PC-3 (cell line): ENCODE measurements at regions not wholly inside any gene's neighbourhood (a gene's known extent, or its start where the extent isn't known, plus 50 kb on each side); places are given as distances from the start of the nearest gene placed in this dataset.

Experiments
- ATAC-seq: fragments of 200-7000 bp; cut with Tn5 transposase; 2 replicates; pipeline ENCODE4 v1.9.1; 2020; ENCODE audit warnings: mild to moderate bottlenecking, moderate library complexity
- BruUV-seq: library from RNA; stranded (reverse); fragments of 400-500 nt; replicated peaks from 2 replicates; lab custom pipeline; 2021; lab: Mats Ljungman, UMichigan
- CTCF ChIA-PET: fragments of 300-600 bp; sonication (Branson Sonifier 250); formaldehyde crosslinking; loops from one replicate; lab custom pipeline; 2022; ENCODE audit warnings: antibody characterized with exemption; lab: Charles Lee
- POLR2A ChIA-PET: fragments of 300-600 bp; sonication (Branson Sonifier 250); formaldehyde crosslinking; loops from one replicate; lab custom pipeline; 2022; ENCODE audit warnings: antibody characterized with exemption; ENCODE audit not compliant: unreplicated experiment; lab: Charles Lee
- DNase-seq: peaks from one replicate; pipeline ENCODE4 v3.0.0-alpha.2; 2015
- H2AFZ ChIP-seq: fragments of 300-600 bp; sonication (generic); 2 replicates; pipeline ENCODE4 v1.6.0; 2016; ENCODE audit warnings: antibody characterized with exemption, low read length
- H3F3A ChIP-seq: fragments of 300-600 bp; sonication (generic); one replicate; pipeline ENCODE4 v1.6.0; 2017; ENCODE audit warnings: antibody characterized with exemption, low read length, control low read depth, mild to moderate bottlenecking; ENCODE audit not compliant: unreplicated experiment
- H3K27ac ChIP-seq: fragments of 300-600 bp; sonication (generic); 2 replicates; pipeline ENCODE4 v1.5.1; 2016; ENCODE audit warnings: mild to moderate bottlenecking, low read length
- H3K27me3 ChIP-seq: fragments of 300-600 bp; sonication (generic); 2 replicates; pipeline ENCODE4 v1.6.1; 2016; ENCODE audit warnings: low read length, mixed read lengths
- H3K36me3 ChIP-seq: fragments of 300-600 bp; sonication (generic); 2 replicates; pipeline ENCODE4 v1.6.1; 2016; ENCODE audit warnings: low read depth, mixed run types, low read length, mixed read lengths
- H3K4me1 ChIP-seq: fragments of 300-600 bp; sonication (generic); 2 replicates; pipeline ENCODE4 v1.5.1; 2016; ENCODE audit warnings: low read length; ENCODE audit not compliant: insufficient read depth
- H3K4me2 ChIP-seq: fragments of 300-600 bp; sonication (generic); 2 replicates; pipeline ENCODE4 v1.6.0; 2016; ENCODE audit warnings: low read length
- H3K4me3 ChIP-seq: fragments of 300-600 bp; sonication (generic); 2 replicates; pipeline ENCODE4 v1.5.1; 2016; ENCODE audit warnings: mild to moderate bottlenecking, low read length, mixed read lengths
- H3K79me2 ChIP-seq: fragments of 300-600 bp; sonication (generic); 2 replicates; pipeline ENCODE4 v1.6.1; 2017; ENCODE audit warnings: low read length, mixed read lengths
- H3K9ac ChIP-seq: fragments of 300-600 bp; sonication (generic); 2 replicates; pipeline ENCODE4 v1.6.0; 2016; ENCODE audit warnings: mild to moderate bottlenecking, low read length
- H3K9me2 ChIP-seq: fragments of 300-600 bp; sonication (generic); replicated peaks from 2 replicates; pipeline ENCODE4 v1.6.1; 2016; ENCODE audit warnings: mixed run types, low read length, mixed read lengths
- H3K9me3 ChIP-seq: fragments of 300-600 bp; sonication (generic); 2 replicates; pipeline ENCODE4 v1.6.1; 2016; ENCODE audit warnings: low read length, mixed read lengths
- H4K20me1 ChIP-seq: fragments of 300-600 bp; sonication (generic); 2 replicates; pipeline ENCODE4 v1.6.1; 2016; ENCODE audit warnings: low read length, mixed read lengths
- CTCF ChIP-seq: fragments of 300-600 bp; sonication (generic); conservative IDR thresholded peaks from 2 replicates; pipeline ENCODE4 v1.5.1; 2017; ENCODE audit warnings: antibody characterized with exemption, low read depth, mild to moderate bottlenecking, low read length
- EZH2 ChIP-seq: fragments of 300-600 bp; sonication (generic); IDR thresholded peaks from one replicate; pipeline ENCODE4 v1.6.1; 2017; ENCODE audit warnings: antibody characterized with exemption, mild to moderate bottlenecking, low read length; ENCODE audit not compliant: unreplicated experiment
- EZH2phosphoT487 ChIP-seq: fragments of 300-600 bp; sonication (generic); IDR thresholded peaks from 2 replicates; pipeline ENCODE4 v1.6.1; 2018; ENCODE audit warnings: mild to moderate bottlenecking, antibody characterized with exemption, low read length, borderline replicate concordance
- intact Hi-C: fragments of 100-400 bp; cut with micrococcal nuclease; formaldehyde crosslinking; loops from 2 replicates; pipeline ENCODE4 v1.9.0; 2023

- CTCF ChIA-PET: no interaction called here
- intact Hi-C loops: no loop called here
- BruUV-seq: no TSS peak
These were observed 160.6 kb upstream of the SOX1 start for GRCh38 chr13:111906306-111906705.

GRCh38 chr13:111906816-111907215 is 160.1 kb upstream of the SOX1 start:
- no peak for ATAC-seq
- CTCF ChIA-PET: no interaction called here

More at GRCh38 chr13:111906306-111906705, 160.6 kb upstream of the SOX1 start:
- Histone ChIP-seq H2AFZ (no peak overlapping the region), H3K4me3 (no peak overlapping the region), H3K4me2 (no peak overlapping the region), H3K9me3 (no peaks in the 10 kb centered on the region), H3K9me2 (no peaks in the 10 kb centered on the region), H3F3A (no peaks in the 10 kb centered on the region), H3K27me3 (peaks cover 9% of the 10 kb centered on the region), H3K9ac (no peak overlapping the region), H4K20me1 (no peaks in the 10 kb centered on the region), H3K27ac (no peak overlapping the region), H3K79me2 (no peaks in the 10 kb centered on the region), H3K4me1 (no peaks in the 10 kb centered on the region), H3K36me3 (no peaks in the 10 kb centered on the region)
- ATAC-seq (no peak), DNase-seq (no peak)
- POLR2A ChIA-PET: no interaction called here
- TF ChIP-seq EZH2phosphoT487 (no peak), CTCF (no peak)

More at GRCh38 chr13:111906816-111907215, 160.1 kb upstream of the SOX1 start:
- H3K36me3 ChIP-seq: no peaks in the 10 kb centered on the region
- DNase-seq: no peak
- H3K4me2 ChIP-seq: no peak overlapping the region
- H3K9me3 ChIP-seq: no peaks in the 10 kb centered on the region
- no peak overlapping the region for H3K9ac ChIP-seq
- H3K27ac ChIP-seq: no peak overlapping the region
- POLR2A ChIA-PET: no interaction called here
- no peak for TF ChIP-seq EZH2
- TF ChIP-seq EZH2phosphoT487: no peak
- TF ChIP-seq CTCF: no peak
- intact Hi-C loops: no loop called here
- H4K20me1 ChIP-seq: no peaks in the 10 kb centered on the region
- H3K4me3 ChIP-seq: no peak overlapping the region
- H3F3A ChIP-seq: no peaks in the 10 kb centered on the region
- no peaks in the 10 kb centered on the region for H3K4me1 ChIP-seq
- no peak overlapping the region for H2AFZ ChIP-seq
- H3K79me2 ChIP-seq: no peaks in the 10 kb centered on the region
- 0 out of 2 replicates have a peak, but pooled peaks cover 5% of the 10 kb centered on the region for H3K27me3 ChIP-seq
- H3K9me2 ChIP-seq: no peaks in the 10 kb centered on the region
- no TSS peak for BruUV-seq
